Neural crest cell (in vitro differentiated cells): ENCODE measurements at regions not wholly inside any gene's neighbourhood (a gene's known extent, or its start where the extent isn't known, plus 50 kb on each side); places are given as distances from the start of the nearest gene placed in this dataset.

Experiments used
- DNase-seq: peaks from one replicate; pipeline ENCODE4 v3.0.0; 2021; ENCODE audit warnings: low read depth, mixed read lengths, low spot score
- H3K27ac Mint-ChIP-seq: one replicate; pipeline ENCODE4 v1.8.0; 2021; ENCODE audit warnings: mild to moderate bottlenecking, mixed read lengths; ENCODE audit not compliant: unreplicated experiment
- H3K27me3 Mint-ChIP-seq: 2 replicates; pipeline ENCODE4 v1.8.0; 2021; ENCODE audit warnings: low read depth, mild to moderate bottlenecking, mixed read lengths
- H3K36me3 Mint-ChIP-seq: 2 replicates; pipeline ENCODE4 v1.8.0; 2021; ENCODE audit warnings: low read depth, mild to moderate bottlenecking, mixed read lengths
- H3K4me1 Mint-ChIP-seq: 2 replicates; pipeline ENCODE4 v1.8.0; 2021; ENCODE audit warnings: mixed read lengths
- H3K4me3 Mint-ChIP-seq: one replicate; pipeline ENCODE4 v1.8.0; 2021; ENCODE audit warnings: mild to moderate bottlenecking, mixed read lengths
- H3K9me3 Mint-ChIP-seq: 2 replicates; pipeline ENCODE4 v1.8.0; 2021; ENCODE audit warnings: mixed read lengths
- TF ChIP-seq, protein P1 (sequence below): fragments of 200-600 bp; sonication (generic); conservative IDR thresholded peaks from 2 replicates; pipeline ENCODE4 v1.5.0; 2021; ENCODE audit warnings: antibody characterized with exemption, mild to moderate bottlenecking

DNA sequence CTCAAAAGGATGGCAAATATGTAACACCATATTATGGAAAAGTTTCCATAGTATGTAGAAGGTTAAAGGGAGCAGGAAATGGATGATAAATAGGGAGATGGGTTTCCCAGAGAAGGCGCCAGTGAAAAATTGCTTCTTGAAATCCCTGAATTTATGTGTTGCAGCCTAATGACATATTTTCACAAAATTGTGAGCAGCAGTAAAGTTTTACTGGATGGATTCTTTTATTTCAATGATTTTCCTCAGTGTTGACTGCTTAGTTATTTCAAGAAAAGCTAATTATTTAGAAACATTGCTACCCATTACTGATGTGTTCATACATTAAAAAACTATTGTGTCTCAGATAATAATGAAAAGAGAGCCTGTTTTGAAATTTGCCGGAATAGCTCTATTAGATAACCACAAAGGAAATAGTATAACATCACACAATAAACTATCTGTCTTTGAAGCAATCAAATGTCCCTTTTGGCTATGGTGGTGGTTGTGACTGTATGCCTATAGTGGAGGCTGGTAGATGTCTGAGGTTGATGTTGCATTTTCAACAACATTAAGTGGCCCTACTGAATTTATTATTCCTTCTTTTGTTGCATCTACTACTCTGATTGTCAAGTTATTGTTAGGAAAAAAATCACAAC, 169.9 kb upstream of the HAND2 start:
- no peak overlapping the region for H3K27ac Mint-ChIP-seq
- no peaks in the 10 kb centered on the region for H3K9me3 Mint-ChIP-seq
- H3K36me3 Mint-ChIP-seq = no peaks in the 10 kb centered on the region
- no peak for DNase-seq
- H3K4me3 Mint-ChIP-seq = no peak overlapping the region
- H3K4me1 Mint-ChIP-seq = no peaks in the 10 kb centered on the region
- TF ChIP-seq, protein P1, sequence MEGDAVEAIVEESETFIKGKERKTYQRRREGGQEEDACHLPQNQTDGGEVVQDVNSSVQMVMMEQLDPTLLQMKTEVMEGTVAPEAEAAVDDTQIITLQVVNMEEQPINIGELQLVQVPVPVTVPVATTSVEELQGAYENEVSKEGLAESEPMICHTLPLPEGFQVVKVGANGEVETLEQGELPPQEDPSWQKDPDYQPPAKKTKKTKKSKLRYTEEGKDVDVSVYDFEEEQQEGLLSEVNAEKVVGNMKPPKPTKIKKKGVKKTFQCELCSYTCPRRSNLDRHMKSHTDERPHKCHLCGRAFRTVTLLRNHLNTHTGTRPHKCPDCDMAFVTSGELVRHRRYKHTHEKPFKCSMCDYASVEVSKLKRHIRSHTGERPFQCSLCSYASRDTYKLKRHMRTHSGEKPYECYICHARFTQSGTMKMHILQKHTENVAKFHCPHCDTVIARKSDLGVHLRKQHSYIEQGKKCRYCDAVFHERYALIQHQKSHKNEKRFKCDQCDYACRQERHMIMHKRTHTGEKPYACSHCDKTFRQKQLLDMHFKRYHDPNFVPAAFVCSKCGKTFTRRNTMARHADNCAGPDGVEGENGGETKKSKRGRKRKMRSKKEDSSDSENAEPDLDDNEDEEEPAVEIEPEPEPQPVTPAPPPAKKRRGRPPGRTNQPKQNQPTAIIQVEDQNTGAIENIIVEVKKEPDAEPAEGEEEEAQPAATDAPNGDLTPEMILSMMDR = no peak
- H3K27me3 Mint-ChIP-seq = no peaks in the 10 kb centered on the region

- no peaks in the 10 kb centered on the region for H3K9me3 Mint-ChIP-seq
- TF ChIP-seq, protein P1 = no peak
- H3K36me3 Mint-ChIP-seq = no peaks in the 10 kb centered on the region
- H3K27me3 Mint-ChIP-seq = no peaks in the 10 kb centered on the region
- no peak overlapping the region for H3K4me3 Mint-ChIP-seq
- DNase-seq = no peak
- H3K4me1 Mint-ChIP-seq = no peaks in the 10 kb centered on the region
- no peak overlapping the region for H3K27ac Mint-ChIP-seq
Measured at GRCh38 chr4:173698557-173699262, 168.7 kb upstream of the HAND2 start.

GRCh38 chr4:173697840-173698239, 167.8 kb upstream of the HAND2 start:
- TF ChIP-seq, protein P1 = no peak
- Mint-ChIP-seq H3K4me1 (no peaks in the 10 kb centered on the region), H3K27me3 (no peaks in the 10 kb centered on the region), H3K27ac (no peak overlapping the region), H3K4me3 (no peak overlapping the region), H3K9me3 (no peaks in the 10 kb centered on the region), H3K36me3 (no peaks in the 10 kb centered on the region)
- no peak for DNase-seq

GRCh38 chr4:173696551-173696950, 166.5 kb upstream of the HAND2 start:
- H3K27me3 Mint-ChIP-seq = peaks cover 2% of the 10 kb centered on the region
- DNase-seq = no peak
- no peaks in the 10 kb centered on the region for H3K4me1 Mint-ChIP-seq
- H3K9me3 Mint-ChIP-seq = no peaks in the 10 kb centered on the region
- TF ChIP-seq, protein P1 = no peak
- H3K36me3 Mint-ChIP-seq = no peaks in the 10 kb centered on the region
- no peak overlapping the region for H3K4me3 Mint-ChIP-seq
- H3K27ac Mint-ChIP-seq = no peak overlapping the region

DNA sequence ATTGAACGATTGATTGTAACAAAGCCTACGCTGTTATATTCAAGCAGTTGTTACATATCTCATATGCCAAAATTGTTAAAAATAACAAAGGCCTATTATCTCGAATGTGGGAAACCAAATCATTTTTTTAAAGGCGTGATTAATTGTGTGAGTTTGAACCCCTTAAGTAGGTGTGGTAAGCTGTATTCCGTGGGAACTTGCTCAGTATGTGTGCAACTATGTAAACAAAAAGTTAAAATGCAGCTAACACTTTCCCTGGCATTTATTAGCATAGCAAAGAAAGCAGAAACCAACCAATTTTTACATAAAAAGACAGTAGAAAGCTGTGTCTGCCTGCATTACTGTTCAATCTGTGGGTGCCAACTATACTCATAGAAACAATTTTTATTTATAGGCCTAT, 166.0 kb upstream of the HAND2 start:
- no peaks in the 10 kb centered on the region for H3K4me1 Mint-ChIP-seq
- peaks cover 2% of the 10 kb centered on the region for H3K27me3 Mint-ChIP-seq
- TF ChIP-seq, protein P1 = no peak
- no peaks in the 10 kb centered on the region for H3K36me3 Mint-ChIP-seq
- no peak overlapping the region for H3K4me3 Mint-ChIP-seq
- DNase-seq = no peak
- no peak overlapping the region for H3K27ac Mint-ChIP-seq
- H3K9me3 Mint-ChIP-seq = no peaks in the 10 kb centered on the region
